ENCODE measurements at regions not wholly inside any gene's neighbourhood (a gene's known extent, or its start where the extent isn't known, plus 50 kb on each side); places are given as distances from the start of the nearest gene placed in this dataset.

DNA sequence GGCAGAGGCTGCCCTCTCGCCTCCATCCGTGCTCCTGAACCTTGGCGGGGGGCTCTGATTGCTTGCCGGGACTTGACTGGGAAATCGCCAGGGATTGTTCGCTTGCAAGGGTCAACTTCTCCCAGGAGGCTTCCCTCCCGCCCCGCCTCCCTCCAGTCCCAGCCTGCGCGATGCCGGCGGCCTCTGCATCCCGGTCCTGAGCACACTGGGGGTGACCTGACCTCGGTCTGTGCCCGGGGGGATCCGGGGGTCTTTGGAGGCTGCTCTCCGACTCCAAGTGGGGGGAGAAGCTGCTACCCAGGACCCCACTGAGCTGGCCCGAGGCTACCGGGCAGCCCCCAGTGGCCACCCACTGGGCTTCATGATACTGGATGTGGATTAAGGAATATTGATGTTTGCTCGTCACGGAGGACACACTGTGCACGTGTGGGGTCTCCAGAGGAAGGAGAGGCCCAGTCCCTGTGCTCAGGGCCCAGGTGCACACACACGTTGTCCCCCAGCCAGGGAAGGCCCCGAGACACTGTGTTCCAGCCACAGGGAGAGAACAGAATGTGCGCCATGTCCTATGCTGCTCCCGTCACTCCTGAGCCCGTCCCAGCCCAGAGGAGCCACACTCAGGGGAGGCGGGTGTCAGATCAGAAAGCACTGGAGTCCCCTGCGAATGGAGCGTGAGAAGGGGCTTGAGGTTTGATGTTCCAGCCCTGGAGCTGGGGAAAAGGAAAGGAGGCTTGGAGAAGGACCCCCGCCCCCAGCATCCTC, 55.9 kb upstream of the NKX1-1 start:
- no peak for DNase-seq

DNA sequence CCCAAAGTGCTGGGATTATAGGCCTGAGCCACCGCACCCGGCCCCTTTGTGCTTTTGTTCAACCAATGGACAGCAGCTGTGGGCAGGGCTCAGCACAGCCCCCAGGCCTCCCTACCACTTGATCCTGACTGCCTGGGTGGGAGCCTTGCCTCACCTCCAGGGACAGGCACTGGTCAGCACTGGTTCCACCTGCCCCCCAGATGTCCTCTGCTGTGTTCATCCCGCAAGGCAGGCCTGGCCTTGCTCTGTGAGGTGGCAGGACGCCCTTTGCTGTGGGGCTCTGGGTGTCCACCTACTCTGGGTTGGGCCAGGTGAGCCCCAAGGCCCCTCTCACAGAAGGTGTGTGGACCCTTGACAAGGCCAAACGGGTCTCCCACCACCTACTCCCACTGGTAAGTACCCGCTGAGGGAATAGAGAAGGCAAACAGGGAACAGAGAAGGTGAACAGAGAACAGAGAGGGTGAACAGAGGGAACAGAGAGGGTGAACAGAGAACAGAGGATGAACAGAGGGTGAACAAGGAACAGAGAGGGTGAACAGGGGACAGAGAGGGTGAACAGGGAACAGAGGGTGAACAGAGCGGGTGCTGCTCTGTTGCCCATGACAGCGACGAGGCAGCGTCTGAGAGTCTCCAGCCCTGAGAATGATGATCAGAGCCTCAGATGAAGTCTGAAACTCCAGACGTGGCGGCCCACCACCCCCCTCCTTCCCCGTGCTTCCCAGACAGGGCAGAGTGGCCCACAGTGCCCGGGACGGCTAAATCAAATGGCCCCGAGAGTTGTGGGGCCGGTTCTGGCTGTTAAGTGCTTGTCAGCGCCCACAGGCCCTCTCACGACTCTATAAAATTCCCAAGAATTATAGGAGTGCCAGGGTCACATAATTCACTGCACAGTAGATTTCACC, 55.0 kb upstream of the NKX1-1 start:
- no peak for DNase-seq

GRCh38 chr4:1459722-1460511, 53.7 kb upstream of the NKX1-1 start:
- DNase-seq, result no peak

- DNase-seq, result no peak
These were observed 53.0 kb upstream of the NKX1-1 start for GRCh38 chr4:1459081-1459721.

GRCh38 chr4:1458581-1458980, 52.3 kb upstream of the NKX1-1 start:
- no peak for DNase-seq

Measured in stimulated activated CD4-positive, alpha-beta T cell treated with anti-CD3 and anti-CD28 coated beads, Interleukin-2, amount 100 ng/mL, for 48 hours (primary cell).